ENCODE measurements at regions not wholly inside any gene's neighbourhood (a gene's known extent, or its start where the extent isn't known, plus 50 kb on each side); places are given as distances from the start of the nearest gene placed in this dataset.

DNA sequence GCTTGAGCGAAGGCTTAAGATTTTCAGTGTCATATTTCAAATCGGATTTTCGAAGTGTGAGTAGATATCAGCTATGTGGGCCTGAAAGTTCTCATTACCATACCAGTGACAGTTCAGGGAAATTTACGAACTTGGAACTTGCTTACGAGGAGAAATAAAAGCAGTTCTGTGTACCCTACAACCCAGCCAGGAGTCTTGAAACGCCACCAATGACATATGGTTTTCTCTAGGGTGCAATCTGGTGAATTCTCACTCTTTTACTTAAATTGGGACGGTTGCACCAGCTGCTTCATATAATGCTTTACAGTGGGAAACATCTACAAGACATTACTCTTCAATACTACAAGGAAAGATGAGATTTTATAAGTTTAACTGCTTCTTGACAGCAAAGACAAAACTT is 253.6 kb upstream of the FOXK1 start:
- TF ChIP-seq, protein P1, sequence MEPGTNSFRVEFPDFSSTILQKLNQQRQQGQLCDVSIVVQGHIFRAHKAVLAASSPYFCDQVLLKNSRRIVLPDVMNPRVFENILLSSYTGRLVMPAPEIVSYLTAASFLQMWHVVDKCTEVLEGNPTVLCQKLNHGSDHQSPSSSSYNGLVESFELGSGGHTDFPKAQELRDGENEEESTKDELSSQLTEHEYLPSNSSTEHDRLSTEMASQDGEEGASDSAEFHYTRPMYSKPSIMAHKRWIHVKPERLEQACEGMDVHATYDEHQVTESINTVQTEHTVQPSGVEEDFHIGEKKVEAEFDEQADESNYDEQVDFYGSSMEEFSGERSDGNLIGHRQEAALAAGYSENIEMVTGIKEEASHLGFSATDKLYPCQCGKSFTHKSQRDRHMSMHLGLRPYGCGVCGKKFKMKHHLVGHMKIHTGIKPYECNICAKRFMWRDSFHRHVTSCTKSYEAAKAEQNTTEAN (CRISPR knock-in tag; IDR thresholded peaks at IDR 0.05): no peak
- TF ChIP-seq KDM2B (CRISPR knock-in tag; IDR thresholded peaks at IDR 0.05): no peak
- no peak for TF ChIP-seq HCFC1 (IDR thresholded peaks at IDR 0.05; ENCODE audit: low read depth, low read length)
- TF ChIP-seq, protein P2, sequence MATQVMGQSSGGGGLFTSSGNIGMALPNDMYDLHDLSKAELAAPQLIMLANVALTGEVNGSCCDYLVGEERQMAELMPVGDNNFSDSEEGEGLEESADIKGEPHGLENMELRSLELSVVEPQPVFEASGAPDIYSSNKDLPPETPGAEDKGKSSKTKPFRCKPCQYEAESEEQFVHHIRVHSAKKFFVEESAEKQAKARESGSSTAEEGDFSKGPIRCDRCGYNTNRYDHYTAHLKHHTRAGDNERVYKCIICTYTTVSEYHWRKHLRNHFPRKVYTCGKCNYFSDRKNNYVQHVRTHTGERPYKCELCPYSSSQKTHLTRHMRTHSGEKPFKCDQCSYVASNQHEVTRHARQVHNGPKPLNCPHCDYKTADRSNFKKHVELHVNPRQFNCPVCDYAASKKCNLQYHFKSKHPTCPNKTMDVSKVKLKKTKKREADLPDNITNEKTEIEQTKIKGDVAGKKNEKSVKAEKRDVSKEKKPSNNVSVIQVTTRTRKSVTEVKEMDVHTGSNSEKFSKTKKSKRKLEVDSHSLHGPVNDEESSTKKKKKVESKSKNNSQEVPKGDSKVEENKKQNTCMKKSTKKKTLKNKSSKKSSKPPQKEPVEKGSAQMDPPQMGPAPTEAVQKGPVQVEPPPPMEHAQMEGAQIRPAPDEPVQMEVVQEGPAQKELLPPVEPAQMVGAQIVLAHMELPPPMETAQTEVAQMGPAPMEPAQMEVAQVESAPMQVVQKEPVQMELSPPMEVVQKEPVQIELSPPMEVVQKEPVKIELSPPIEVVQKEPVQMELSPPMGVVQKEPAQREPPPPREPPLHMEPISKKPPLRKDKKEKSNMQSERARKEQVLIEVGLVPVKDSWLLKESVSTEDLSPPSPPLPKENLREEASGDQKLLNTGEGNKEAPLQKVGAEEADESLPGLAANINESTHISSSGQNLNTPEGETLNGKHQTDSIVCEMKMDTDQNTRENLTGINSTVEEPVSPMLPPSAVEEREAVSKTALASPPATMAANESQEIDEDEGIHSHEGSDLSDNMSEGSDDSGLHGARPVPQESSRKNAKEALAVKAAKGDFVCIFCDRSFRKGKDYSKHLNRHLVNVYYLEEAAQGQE (IDR thresholded peaks at IDR 0.05; ENCODE audit: borderline replicate concordance): no peak
- TF ChIP-seq, protein P2 (CRISPR knock-in tag; IDR thresholded peaks at IDR 0.05; ENCODE audit: low read depth): no peak
- no peak for TF ChIP-seq ZNF239 (CRISPR knock-in tag; IDR thresholded peaks at IDR 0.05)
- no peak for TF ChIP-seq ZKSCAN1 (IDR thresholded peaks at IDR 0.05; ENCODE audit: low read depth, low read length)
- no peak for TF ChIP-seq CBX1 (IDR thresholded peaks at IDR 0.05; ENCODE audit: low read depth)

All from K562 (cell line).